Fibroblast of skin of left biceps (primary cell): ENCODE measurements at regions not wholly inside any gene's neighbourhood (a gene's known extent, or its start where the extent isn't known, plus 50 kb on each side); places are given as distances from the start of the nearest gene placed in this dataset.
"Not testable (repeated sequence)": the region's sequence is repeated elsewhere in the genome, so short reads cannot be mapped to it uniquely, and the experiment has no call there.

Experiments used
- DNase-seq, 2 experiments: peaks; one replicate each; pipeline ENCODE4 v3.0.0-alpha.2; 2013; ENCODE audit warnings: low read depth in 2 of 2

DNA sequence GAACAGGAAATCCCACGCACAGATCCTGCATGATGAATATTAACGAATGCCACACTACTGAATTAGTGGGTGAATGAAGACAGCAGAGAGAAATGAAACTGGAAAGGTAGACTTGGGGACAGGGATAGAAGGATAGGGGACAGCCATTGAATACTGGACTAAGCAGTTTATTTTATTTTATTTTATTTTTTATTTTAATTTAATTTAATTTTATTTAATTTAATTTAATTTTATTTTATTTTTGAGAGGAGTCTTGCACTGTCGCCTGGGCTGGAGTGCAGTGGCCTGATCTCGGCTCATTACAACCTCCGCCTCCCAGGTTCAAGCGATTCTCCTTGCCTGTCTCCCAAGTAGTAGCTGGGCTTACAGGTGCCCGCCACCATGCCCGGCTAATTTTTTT is 385.2 kb downstream of the GPAT3 start:
- no peak for DNase-seq

GRCh38 chr4:83920375-83920774 is 384.5 kb downstream of the GPAT3 start:
- DNase-seq = no peak

DNA sequence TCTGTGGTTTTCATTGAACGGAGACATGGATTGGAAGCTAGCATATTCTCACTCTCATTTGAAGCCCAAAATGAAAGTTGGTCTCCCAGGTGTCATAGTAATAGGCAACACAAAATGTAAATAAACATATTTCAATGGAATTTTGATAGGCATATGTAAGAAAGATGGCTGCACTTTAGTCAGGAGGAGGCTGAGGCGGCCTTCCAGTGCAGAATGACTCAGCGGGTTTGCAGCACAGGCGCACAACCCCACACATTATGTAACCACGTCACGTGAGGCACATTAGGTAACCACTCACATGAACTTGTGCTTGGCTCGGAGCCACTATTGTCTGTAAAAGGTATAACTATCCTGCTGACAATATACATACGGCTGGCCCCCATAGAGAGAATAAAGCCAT is 381.7 kb downstream of the GPAT3 start:
- no peak for DNase-seq

DNA sequence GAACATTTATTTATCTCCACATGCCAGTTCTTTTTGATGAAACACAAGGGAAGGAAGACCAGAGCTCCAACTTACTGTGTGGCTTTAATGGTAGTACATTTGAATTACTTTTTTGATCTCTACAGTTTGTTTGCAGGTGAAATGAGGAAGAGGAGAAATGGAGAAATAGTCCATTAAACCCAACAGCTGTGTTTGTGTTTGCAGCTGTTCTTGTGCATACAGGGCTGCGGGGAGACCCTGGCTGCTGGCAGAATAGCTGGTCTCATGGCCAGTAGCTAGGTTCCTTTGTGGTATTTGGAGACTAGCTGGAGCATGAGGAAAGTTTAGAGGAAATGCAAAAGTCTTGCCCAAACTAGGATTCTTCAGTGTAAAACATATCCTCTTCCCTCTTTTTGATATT is 374.8 kb downstream of the GPAT3 start:
- DNase-seq = no peak

GRCh38 chr4:83906561-83906960 is 370.7 kb downstream of the GPAT3 start:
- no peak for DNase-seq

- no peak for DNase-seq
These were observed 370.0 kb downstream of the GPAT3 start for GRCh38 chr4:83905952-83906351.

GRCh38 chr4:83903740-83904139 is 367.8 kb downstream of the GPAT3 start:
- DNase-seq = not testable (repeated sequence)

GRCh38 chr4:83894831-83895230 is 358.9 kb downstream of the GPAT3 start:
- DNase-seq = no peak

DNA sequence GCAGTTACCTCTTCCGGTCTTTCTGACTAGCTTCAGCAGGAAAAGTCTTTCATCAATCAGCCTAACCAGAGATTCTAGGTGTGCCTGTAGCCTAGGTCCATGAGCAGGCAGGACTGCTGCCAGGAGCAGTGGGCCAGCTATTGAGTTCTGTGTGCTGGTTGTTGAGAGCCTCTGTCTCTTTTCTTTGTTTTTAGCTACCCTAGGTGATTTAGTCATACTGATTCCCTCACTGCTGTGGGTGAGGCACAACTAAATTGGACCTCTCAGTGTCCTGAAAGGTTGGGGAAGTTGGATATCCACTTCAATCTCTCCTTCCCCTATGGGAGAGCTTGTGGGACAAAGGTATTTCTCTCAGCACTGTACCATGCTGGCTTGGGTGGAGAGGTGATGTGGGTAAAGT is 354.9 kb downstream of the GPAT3 start:
- no peak for DNase-seq

DNA sequence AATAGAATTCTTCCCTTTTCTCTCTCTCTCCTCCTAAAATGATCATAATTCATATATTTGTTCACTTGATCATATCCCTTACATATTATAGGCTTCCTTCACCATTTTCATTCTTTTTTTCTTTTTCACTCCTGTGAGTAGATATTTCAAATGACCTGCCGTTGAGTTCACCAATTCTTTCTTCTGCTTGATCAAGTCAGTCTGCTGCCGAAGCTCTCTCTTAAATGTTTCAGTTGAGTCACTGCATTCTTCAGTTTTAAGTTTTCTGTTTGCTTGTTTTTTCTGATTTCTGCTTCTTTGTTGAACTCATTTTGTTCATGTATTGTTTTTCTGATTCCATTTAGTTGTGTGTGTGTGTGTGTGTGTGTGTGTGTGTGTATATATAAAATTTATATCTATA is 354.3 kb downstream of the GPAT3 start:
- no peak for DNase-seq

GRCh38 chr4:83889802-83890201 is 353.9 kb downstream of the GPAT3 start:
- DNase-seq = no peak

- DNase-seq = no peak
These were observed 349.6 kb downstream of the GPAT3 start for GRCh38 chr4:83885256-83886182.

DNA sequence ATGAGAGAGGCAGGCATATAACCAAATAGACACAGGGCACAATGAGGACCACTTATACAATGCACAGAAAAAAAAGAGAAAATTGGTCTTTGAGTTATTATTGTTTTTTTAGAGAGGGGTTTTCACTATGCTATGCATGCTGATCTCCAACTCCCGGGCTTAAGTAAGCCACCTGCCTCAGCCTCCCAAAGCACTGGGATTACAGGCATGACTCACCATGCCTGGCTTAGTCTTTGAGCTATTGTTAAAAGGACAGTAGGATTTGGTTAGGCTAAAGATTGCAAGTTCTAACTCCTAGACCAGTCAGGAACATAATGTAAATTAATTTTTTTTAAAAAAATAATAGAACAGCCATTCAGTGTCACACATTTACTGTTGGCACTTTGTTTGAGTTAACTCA is 340.1 kb downstream of the GPAT3 start:
- DNase-seq = no peak

GRCh38 chr4:83875437-83875836 is 339.5 kb downstream of the GPAT3 start:
- DNase-seq = no peak

GRCh38 chr4:83873996-83874395 is 338.1 kb downstream of the GPAT3 start:
- no peak for DNase-seq

GRCh38 chr4:83870328-83870950 is 334.5 kb downstream of the GPAT3 start:
- no peak for DNase-seq

GRCh38 chr4:83866834-83867621 is 331.1 kb downstream of the GPAT3 start:
- no peak for DNase-seq

DNA sequence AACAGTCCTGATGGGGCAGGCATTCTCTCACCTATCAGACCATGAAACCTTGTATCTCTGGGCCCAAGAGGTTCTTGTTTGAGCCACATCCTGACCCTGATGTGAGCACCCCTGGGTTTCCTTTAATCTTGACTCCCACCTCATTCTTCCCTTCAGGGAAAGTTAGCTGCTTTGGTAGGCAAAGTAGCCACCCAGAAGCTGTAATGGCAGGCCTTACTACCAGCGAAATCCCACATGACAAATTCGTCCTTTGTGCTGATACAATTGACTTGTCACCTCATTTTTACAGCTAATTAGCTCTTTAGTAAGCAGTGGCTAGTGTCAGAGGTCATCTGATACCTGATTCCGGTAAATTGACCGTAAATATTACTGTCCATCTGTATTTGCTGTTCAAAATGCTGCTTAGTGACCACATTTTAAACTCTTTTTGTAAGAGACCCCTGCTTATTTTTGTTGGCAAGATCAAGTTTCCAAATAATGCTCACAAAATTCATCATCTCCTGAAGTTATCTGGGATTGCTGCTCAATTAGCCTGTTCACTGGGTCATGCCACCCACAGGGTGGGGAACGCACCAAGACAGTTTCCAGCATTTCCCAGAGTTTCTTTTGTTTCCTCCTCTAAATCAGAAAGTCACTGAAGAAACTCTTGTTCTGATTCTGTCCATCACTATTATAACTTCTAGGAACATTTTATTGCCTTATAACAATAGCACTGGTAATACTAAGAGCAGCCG is 329.7 kb downstream of the GPAT3 start:
- DNase-seq = no peak

DNA sequence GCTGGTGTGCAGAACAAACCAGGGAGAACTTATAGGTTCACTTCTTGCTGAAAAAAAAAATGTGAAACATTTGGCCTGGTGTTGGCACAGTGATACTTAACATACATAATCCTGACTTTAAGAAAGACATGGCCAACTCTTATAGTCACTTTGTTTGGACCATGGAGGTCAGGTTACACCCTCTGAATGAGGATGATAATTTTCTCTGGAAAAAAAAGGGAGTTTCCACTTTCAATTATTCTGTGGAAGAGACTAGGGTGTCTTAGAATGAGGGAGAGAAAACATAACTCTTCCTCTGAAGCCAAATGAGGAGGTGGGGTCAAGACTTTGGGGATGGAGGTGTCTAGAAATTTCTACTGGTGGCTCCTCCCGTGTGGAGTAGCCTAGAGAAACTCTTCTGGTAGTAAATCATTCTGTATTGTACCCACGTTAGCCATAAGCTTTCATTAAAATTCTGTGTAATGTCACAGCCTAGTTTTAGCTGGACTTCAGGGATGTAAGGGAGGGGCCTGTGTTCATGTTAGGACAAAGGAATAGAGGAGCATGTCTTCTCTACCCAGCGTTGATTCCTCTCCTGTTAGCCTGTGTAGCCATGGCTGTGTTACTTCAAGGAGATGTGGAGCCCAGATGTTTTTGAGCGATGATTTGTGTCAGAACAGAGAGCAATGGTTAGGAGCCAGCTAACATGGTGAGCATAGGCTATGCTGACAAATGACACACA is 328.3 kb downstream of the GPAT3 start:
- DNase-seq = no peak

DNA sequence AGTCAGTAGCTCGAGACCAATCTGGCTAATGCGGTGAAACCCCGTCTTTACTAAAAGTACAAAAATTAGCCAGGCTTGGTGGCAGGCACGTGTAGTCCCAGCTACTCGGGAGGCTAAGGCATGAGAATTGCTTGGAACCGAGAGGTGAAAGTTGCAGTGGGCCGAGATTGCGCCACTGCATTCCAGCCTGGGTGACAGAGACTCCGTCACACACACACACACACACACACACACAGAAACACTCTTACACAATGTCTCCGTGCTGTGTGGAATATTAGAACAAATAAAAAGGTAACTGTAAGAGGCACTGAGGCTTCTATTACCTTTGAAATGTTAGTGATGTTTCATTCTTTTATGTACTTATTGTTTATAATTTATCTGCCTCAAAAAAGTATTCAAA is 326.6 kb downstream of the GPAT3 start:
- no peak for DNase-seq

GRCh38 chr4:83860200-83860599 is 324.3 kb downstream of the GPAT3 start:
- DNase-seq = no peak
